ENCODE measurements at regions not wholly inside any gene's neighbourhood (a gene's known extent, or its start where the extent isn't known, plus 50 kb on each side); places are given as distances from the start of the nearest gene placed in this dataset.

GRCh38 chr19:34118879-34119748, 53.2 kb upstream of the LSM14A start:
- H3K9me3 Mint-ChIP-seq, result peaks cover 2% of the 10 kb centered on the region; the same call in 1 of the 2 replicates
- H3K4me3 Mint-ChIP-seq, result no peak overlapping the region
- TF ChIP-seq ARID4B (CRISPR knock-in tag; IDR thresholded peaks at IDR 0.05; ENCODE audit: borderline replicate concordance) (no peak), CREM (CRISPR knock-in tag; IDR thresholded peaks at IDR 0.05) (no peak), GRHL2 (CRISPR knock-in tag; IDR thresholded peaks at IDR 0.05; ENCODE audit: insufficient replicate concordance, severe bottlenecking) (no peak), ZNF219 (CRISPR knock-in tag; IDR thresholded peaks at IDR 0.05; ENCODE audit: borderline replicate concordance) (no peak), SMAD4 (CRISPR knock-in tag; IDR thresholded peaks at IDR 0.05) (no peak), GABPB1 (CRISPR knock-in tag; IDR thresholded peaks at IDR 0.05) (no peak), ATF6 (CRISPR knock-in tag; IDR thresholded peaks at IDR 0.05) (no peak), FOXK1 (CRISPR knock-in tag; IDR thresholded peaks at IDR 0.05) (no peak), EMX1 (CRISPR knock-in tag; IDR thresholded peaks at IDR 0.05) (no peak), CREB1 (CRISPR knock-in tag; IDR thresholded peaks at IDR 0.05) (no peak), OVOL2 (CRISPR knock-in tag; IDR thresholded peaks at IDR 0.05; ENCODE audit: borderline replicate concordance) (no peak), NR1H2 (CRISPR knock-in tag; IDR thresholded peaks at IDR 0.05) (no peak), PREB (CRISPR knock-in tag; IDR thresholded peaks at IDR 0.05; ENCODE audit: borderline replicate concordance) (no peak), ELF4 (CRISPR knock-in tag; IDR thresholded peaks at IDR 0.05; ENCODE audit: low read depth) (no peak), HMGA2 (CRISPR knock-in tag; IDR thresholded peaks at IDR 0.05) (no peak), ZNF396 (CRISPR knock-in tag; IDR thresholded peaks at IDR 0.05; ENCODE audit: borderline replicate concordance) (no peak), SMAD3 (CRISPR knock-in tag; IDR thresholded peaks at IDR 0.05; ENCODE audit: borderline replicate concordance) (no peak), NFYB (CRISPR knock-in tag; conservative IDR thresholded peaks at IDR 0.05; ENCODE audit: low read depth) (no peak), E2F1 (CRISPR knock-in tag; IDR thresholded peaks at IDR 0.05) (no peak), ZBTB43 (CRISPR knock-in tag; IDR thresholded peaks at IDR 0.05) (no peak)
- no peak for ATAC-seq
- peaks cover 4% of the 10 kb centered on the region for H3K4me1 Mint-ChIP-seq
- no peaks in the 10 kb centered on the region for H3K27me3 Mint-ChIP-seq (ENCODE audit: low read depth)
- CTCF ChIA-PET, result interaction anchor here (1.1 to 6.3 kb wide), 4 partner anchors 8 to 341 kb away, joined by 5 to 56 read pairs (median 9); no protein-coding TSS in a partner anchor
- DNase-seq (ENCODE audit: low spot score), result no peak
- no peak overlapping the region for H3K27ac Mint-ChIP-seq
- no peaks in the 10 kb centered on the region for H3K36me3 Mint-ChIP-seq
- POLR2A ChIA-PET, result no interaction called here
